Inferior parietal cortex (tissue), 1 donor: ENCODE measurements at regions not wholly inside any gene's neighbourhood (a gene's known extent, or its start where the extent isn't known, plus 50 kb on each side); places are given as distances from the start of the nearest gene placed in this dataset.

Source experiments
- DNase-seq: peaks from one replicate; pipeline ENCODE4 v3.0.0-alpha.2; 2016; ENCODE audit errors: extremely low spot score

GRCh38 chr15:38860253-38860652 lies 295.6 kb upstream of the RASGRP1 start:
- no peak for DNase-seq

GRCh38 chr15:38860674-38861073 lies 296.1 kb upstream of the RASGRP1 start:
- no peak for DNase-seq

GRCh38 chr15:38861108-38861507 lies 296.5 kb upstream of the RASGRP1 start:
- no peak for DNase-seq

GRCh38 chr15:38862099-38862498 lies 297.5 kb upstream of the RASGRP1 start:
- DNase-seq, result no peak

GRCh38 chr15:38863381-38863780 lies 298.8 kb upstream of the RASGRP1 start:
- DNase-seq, result no peak

GRCh38 chr15:38864122-38864521 lies 299.5 kb upstream of the RASGRP1 start:
- DNase-seq, result no peak

GRCh38 chr15:38864827-38865581 lies 300.4 kb upstream of the RASGRP1 start:
- no peak for DNase-seq

GRCh38 chr15:38867556-38867955 lies 302.9 kb upstream of the RASGRP1 start:
- no peak for DNase-seq

GRCh38 chr15:38868326-38869114 lies 303.9 kb upstream of the RASGRP1 start:
- no peak for DNase-seq

- no peak for DNase-seq
These were observed 307.0 kb upstream of the RASGRP1 start for GRCh38 chr15:38871638-38872037.

GRCh38 chr15:38872732-38873131 lies 308.1 kb upstream of the RASGRP1 start:
- no peak for DNase-seq

GRCh38 chr15:38873158-38873557 lies 308.5 kb upstream of the RASGRP1 start:
- DNase-seq, result no peak

GRCh38 chr15:38874464-38874863 lies 309.9 kb upstream of the RASGRP1 start:
- DNase-seq, result no peak

- no peak for DNase-seq
These were observed 311.6 kb upstream of the RASGRP1 start for GRCh38 chr15:38876211-38876610.

- DNase-seq, result no peak
These were observed 312.0 kb upstream of the RASGRP1 start for GRCh38 chr15:38876621-38877020.

GRCh38 chr15:38877471-38877870 lies 312.9 kb upstream of the RASGRP1 start:
- DNase-seq, result no peak

GRCh38 chr15:38878026-38878425 lies 313.4 kb upstream of the RASGRP1 start:
- DNase-seq, result no peak

- no peak for DNase-seq
These were observed 314.3 kb upstream of the RASGRP1 start for GRCh38 chr15:38878926-38879325.

- DNase-seq, result no peak
These were observed 315.4 kb upstream of the RASGRP1 start for GRCh38 chr15:38879909-38880471.

GRCh38 chr15:38882221-38882620 lies 317.6 kb upstream of the RASGRP1 start:
- DNase-seq, result no peak

GRCh38 chr15:38883987-38884386 lies 319.4 kb upstream of the RASGRP1 start:
- no peak for DNase-seq

GRCh38 chr15:38885001-38885400 lies 320.4 kb upstream of the RASGRP1 start:
- no peak for DNase-seq

GRCh38 chr15:38885471-38885952 lies 320.9 kb upstream of the RASGRP1 start:
- no peak for DNase-seq
